Liver (tissue), 8 donors: ENCODE measurements at regions not wholly inside any gene's neighbourhood (a gene's known extent, or its start where the extent isn't known, plus 50 kb on each side); places are given as distances from the start of the nearest gene placed in this dataset.

Experiments used
- DNase-seq: peaks from one replicate; pipeline ENCODE4 v3.0.0-alpha.2; 2017; ENCODE audit warnings: low spot score
- H3K27ac ChIP-seq, 2 donors: one replicate each; pipeline ENCODE4 v1.7.0; 2013; ENCODE audit warnings: inconsistent platforms in 2 of 2, low read length in 2 of 2, control low read depth in 1 of 2, low read depth in 1 of 2, mild to moderate bottlenecking in 1 of 2
- H3K27me3 ChIP-seq, 4 donors: one replicate each; pipeline versions ENCODE4 v1.6.1 to v1.7.0; 2013; ENCODE audit warnings: low read length in 3 of 4, inconsistent platforms in 1 of 4, mild to moderate bottlenecking in 1 of 4, moderate library complexity in 1 of 4; ENCODE audit not compliant: control insufficient read depth in 4 of 4, insufficient read depth in 4 of 4
- H3K36me3 ChIP-seq, 4 donors: one replicate each; pipeline versions ENCODE4 v1.6.1 to v1.7.0; 2013; ENCODE audit warnings: low read length in 3 of 4, mild to moderate bottlenecking in 3 of 4, low read depth in 1 of 4, moderate library complexity in 1 of 4; ENCODE audit not compliant: control insufficient read depth in 4 of 4, insufficient read depth in 3 of 4
- H3K4me1 ChIP-seq, 4 donors: one replicate each; pipeline versions ENCODE4 v1.6.1 to v1.7.0; 2013; ENCODE audit warnings: low read length in 3 of 4, mild to moderate bottlenecking in 3 of 4, moderate library complexity in 1 of 4; ENCODE audit not compliant: control insufficient read depth in 4 of 4, insufficient read depth in 4 of 4
- H3K4me3 ChIP-seq, 3 donors: one replicate each; pipeline versions ENCODE4 v1.6.1 to v1.7.0; 2013; ENCODE audit warnings: low read length in 3 of 3, control low read depth in 1 of 3, low read depth in 1 of 3, mild to moderate bottlenecking in 1 of 3
- H3K9ac ChIP-seq, 2 donors: one replicate each; pipeline ENCODE4 v1.7.0; 2013; ENCODE audit warnings: low read length in 2 of 2, mild to moderate bottlenecking in 2 of 2, moderate library complexity in 2 of 2, control low read depth in 1 of 2, low read depth in 1 of 2
- H3K9me3 ChIP-seq, 4 donors: one replicate each; pipeline versions ENCODE4 v1.6.1 to v1.7.0; 2013; ENCODE audit warnings: low read length in 3 of 4; ENCODE audit not compliant: control insufficient read depth in 4 of 4
- EGR1 ChIP-seq, 2 donors: IDR thresholded peaks; 2 replicates each; pipeline ENCODE4 v1.6.1; 2016 to 2018; ENCODE audit warnings: antibody characterized with exemption in 2 of 2, low read depth in 2 of 2
- FOXA1 ChIP-seq: IDR thresholded peaks from 2 replicates; pipeline ENCODE4 v1.6.1; 2016; ENCODE audit warnings: antibody characterized with exemption
- FOXA2 ChIP-seq: IDR thresholded peaks from 2 replicates; pipeline ENCODE4 v1.6.1; 2016; ENCODE audit warnings: antibody characterized with exemption
- GABPA ChIP-seq, 2 donors: IDR thresholded peaks in 1 of 2; conservative IDR thresholded peaks in 1 of 2; 2 replicates each; pipeline ENCODE4 v1.6.1; 2016; ENCODE audit warnings: antibody characterized with exemption in 2 of 2, mild to moderate bottlenecking in 1 of 2, moderate library complexity in 1 of 2
- HNF4A ChIP-seq, 2 donors: conservative IDR thresholded peaks; 2 replicates each; pipeline ENCODE4 v1.6.1; 2016; ENCODE audit warnings: antibody characterized with exemption in 2 of 2, mild to moderate bottlenecking in 2 of 2
- HNF4G ChIP-seq: IDR thresholded peaks from 2 replicates; pipeline ENCODE4 v1.6.1; 2016; ENCODE audit warnings: antibody characterized with exemption
- JUND ChIP-seq, 2 donors: IDR thresholded peaks; 2 replicates each; pipeline ENCODE4 v1.6.1; 2016; ENCODE audit warnings: antibody characterized with exemption in 2 of 2
- NR2F2 ChIP-seq: IDR thresholded peaks from 2 replicates; pipeline ENCODE4 v1.6.1; 2016; ENCODE audit warnings: antibody characterized with exemption
- RXRA ChIP-seq, 2 donors: IDR thresholded peaks; 2 replicates each; pipeline ENCODE4 v1.6.1; 2017 to 2018; ENCODE audit warnings: antibody characterized with exemption in 2 of 2, mild to moderate bottlenecking in 1 of 2
- SP1 ChIP-seq: IDR thresholded peaks from 2 replicates; pipeline ENCODE4 v1.6.1; 2018; ENCODE audit warnings: antibody characterized with exemption, mild to moderate bottlenecking
- TAF1 ChIP-seq: conservative IDR thresholded peaks from 2 replicates; pipeline ENCODE4 v1.6.1; 2016; ENCODE audit warnings: antibody characterized with exemption, mild to moderate bottlenecking
- YY1 ChIP-seq: IDR thresholded peaks from 2 replicates; pipeline ENCODE4 v1.6.1; 2016; ENCODE audit warnings: antibody characterized with exemption, mild to moderate bottlenecking
- WGBS: extraction: QIAGEN DNeasy Blood & Tissue Kit; methylation state at CpG from one replicate; pipeline ENCODE4 v1.1.7; 2013; 5-methylcytosine and 5-hydroxymethylcytosine counted together
- TF ChIP-seq, protein P1 (sequence below): IDR thresholded peaks from 2 replicates; pipeline ENCODE4 v1.6.1; 2016; ENCODE audit warnings: antibody characterized with exemption
- TF ChIP-seq, protein P2 (sequence below): IDR thresholded peaks from 2 replicates; pipeline ENCODE4 v1.6.1; 2016; ENCODE audit warnings: antibody characterized with exemption
- TF ChIP-seq, protein P3 (sequence below): fragments of 150-350 bp; IDR thresholded peaks from 2 replicates; pipeline ENCODE4 v1.5.1; 2017; ENCODE audit warnings: improper control_type of control experiment, low read depth, low read length; ENCODE audit not compliant: missing input control
- TF ChIP-seq, protein P4 (sequence below): IDR thresholded peaks from 2 replicates; pipeline ENCODE4 v1.6.1; 2016; ENCODE audit warnings: antibody characterized with exemption, mild to moderate bottlenecking
- TF ChIP-seq, protein P5 (sequence below): IDR thresholded peaks from 2 replicates; pipeline ENCODE4 v1.6.1; 2016; ENCODE audit warnings: antibody characterized with exemption
- donor health status: healthy.
- donor health status: healthy.
- donor health status: healthy.
- donor health status: healthy.
- donor health status: healthy.

GRCh38 chr13:105641121-105641520 is 894.3 kb downstream of the EFNB2 start:
- H3K9ac ChIP-seq, result no peak overlapping the region
- TF ChIP-seq, protein P1, sequence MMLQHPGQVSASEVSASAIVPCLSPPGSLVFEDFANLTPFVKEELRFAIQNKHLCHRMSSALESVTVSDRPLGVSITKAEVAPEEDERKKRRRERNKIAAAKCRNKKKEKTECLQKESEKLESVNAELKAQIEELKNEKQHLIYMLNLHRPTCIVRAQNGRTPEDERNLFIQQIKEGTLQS, result no peak
- TF ChIP-seq, protein P2, sequence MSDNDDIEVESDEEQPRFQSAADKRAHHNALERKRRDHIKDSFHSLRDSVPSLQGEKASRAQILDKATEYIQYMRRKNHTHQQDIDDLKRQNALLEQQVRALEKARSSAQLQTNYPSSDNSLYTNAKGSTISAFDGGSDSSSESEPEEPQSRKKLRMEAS, result no peak
- no peak for TF ChIP-seq RXRA (IDR thresholded peaks at IDR 0.05)
- TF ChIP-seq, protein P3, sequence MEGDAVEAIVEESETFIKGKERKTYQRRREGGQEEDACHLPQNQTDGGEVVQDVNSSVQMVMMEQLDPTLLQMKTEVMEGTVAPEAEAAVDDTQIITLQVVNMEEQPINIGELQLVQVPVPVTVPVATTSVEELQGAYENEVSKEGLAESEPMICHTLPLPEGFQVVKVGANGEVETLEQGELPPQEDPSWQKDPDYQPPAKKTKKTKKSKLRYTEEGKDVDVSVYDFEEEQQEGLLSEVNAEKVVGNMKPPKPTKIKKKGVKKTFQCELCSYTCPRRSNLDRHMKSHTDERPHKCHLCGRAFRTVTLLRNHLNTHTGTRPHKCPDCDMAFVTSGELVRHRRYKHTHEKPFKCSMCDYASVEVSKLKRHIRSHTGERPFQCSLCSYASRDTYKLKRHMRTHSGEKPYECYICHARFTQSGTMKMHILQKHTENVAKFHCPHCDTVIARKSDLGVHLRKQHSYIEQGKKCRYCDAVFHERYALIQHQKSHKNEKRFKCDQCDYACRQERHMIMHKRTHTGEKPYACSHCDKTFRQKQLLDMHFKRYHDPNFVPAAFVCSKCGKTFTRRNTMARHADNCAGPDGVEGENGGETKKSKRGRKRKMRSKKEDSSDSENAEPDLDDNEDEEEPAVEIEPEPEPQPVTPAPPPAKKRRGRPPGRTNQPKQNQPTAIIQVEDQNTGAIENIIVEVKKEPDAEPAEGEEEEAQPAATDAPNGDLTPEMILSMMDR, result no peak
- no peak for TF ChIP-seq NR2F2
- TF ChIP-seq, protein P4, sequence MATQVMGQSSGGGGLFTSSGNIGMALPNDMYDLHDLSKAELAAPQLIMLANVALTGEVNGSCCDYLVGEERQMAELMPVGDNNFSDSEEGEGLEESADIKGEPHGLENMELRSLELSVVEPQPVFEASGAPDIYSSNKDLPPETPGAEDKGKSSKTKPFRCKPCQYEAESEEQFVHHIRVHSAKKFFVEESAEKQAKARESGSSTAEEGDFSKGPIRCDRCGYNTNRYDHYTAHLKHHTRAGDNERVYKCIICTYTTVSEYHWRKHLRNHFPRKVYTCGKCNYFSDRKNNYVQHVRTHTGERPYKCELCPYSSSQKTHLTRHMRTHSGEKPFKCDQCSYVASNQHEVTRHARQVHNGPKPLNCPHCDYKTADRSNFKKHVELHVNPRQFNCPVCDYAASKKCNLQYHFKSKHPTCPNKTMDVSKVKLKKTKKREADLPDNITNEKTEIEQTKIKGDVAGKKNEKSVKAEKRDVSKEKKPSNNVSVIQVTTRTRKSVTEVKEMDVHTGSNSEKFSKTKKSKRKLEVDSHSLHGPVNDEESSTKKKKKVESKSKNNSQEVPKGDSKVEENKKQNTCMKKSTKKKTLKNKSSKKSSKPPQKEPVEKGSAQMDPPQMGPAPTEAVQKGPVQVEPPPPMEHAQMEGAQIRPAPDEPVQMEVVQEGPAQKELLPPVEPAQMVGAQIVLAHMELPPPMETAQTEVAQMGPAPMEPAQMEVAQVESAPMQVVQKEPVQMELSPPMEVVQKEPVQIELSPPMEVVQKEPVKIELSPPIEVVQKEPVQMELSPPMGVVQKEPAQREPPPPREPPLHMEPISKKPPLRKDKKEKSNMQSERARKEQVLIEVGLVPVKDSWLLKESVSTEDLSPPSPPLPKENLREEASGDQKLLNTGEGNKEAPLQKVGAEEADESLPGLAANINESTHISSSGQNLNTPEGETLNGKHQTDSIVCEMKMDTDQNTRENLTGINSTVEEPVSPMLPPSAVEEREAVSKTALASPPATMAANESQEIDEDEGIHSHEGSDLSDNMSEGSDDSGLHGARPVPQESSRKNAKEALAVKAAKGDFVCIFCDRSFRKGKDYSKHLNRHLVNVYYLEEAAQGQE, result no peak
- TF ChIP-seq TAF1, result no peak
- TF ChIP-seq HNF4A (conservative IDR thresholded peaks at IDR 0.05), result no peak
- no peaks in the 10 kb centered on the region for H3K36me3 ChIP-seq
- no peaks in the 10 kb centered on the region for H3K4me1 ChIP-seq
- no peaks in the 10 kb centered on the region for H3K9me3 ChIP-seq
- H3K27me3 ChIP-seq, result no peaks in the 10 kb centered on the region
- DNase-seq, result no peak
- 72% methylated on average over 5 of the region's 5 CpGs for WGBS
- no peak overlapping the region for H3K27ac ChIP-seq
- no peak overlapping the region for H3K4me3 ChIP-seq

- H3K4me1 ChIP-seq, result no peaks in the 10 kb centered on the region
- H3K9ac ChIP-seq, result no peak overlapping the region
- H3K36me3 ChIP-seq, result no peaks in the 10 kb centered on the region
- peaks cover 0 to 2% (median 0%) of the 10 kb centered on the region in 4 donors for H3K27me3 ChIP-seq
- no peaks in the 10 kb centered on the region for H3K9me3 ChIP-seq
- no peak overlapping the region for H3K27ac ChIP-seq
- WGBS, result 78% methylated on average over 3 of the region's 3 CpGs
- H3K4me3 ChIP-seq, result no peak overlapping the region
- TF ChIP-seq HNF4A (conservative IDR thresholded peaks at IDR 0.05), result no peak
- TF ChIP-seq, protein P1, result no peak
- no peak for TF ChIP-seq HNF4G
- TF ChIP-seq, protein P5, sequence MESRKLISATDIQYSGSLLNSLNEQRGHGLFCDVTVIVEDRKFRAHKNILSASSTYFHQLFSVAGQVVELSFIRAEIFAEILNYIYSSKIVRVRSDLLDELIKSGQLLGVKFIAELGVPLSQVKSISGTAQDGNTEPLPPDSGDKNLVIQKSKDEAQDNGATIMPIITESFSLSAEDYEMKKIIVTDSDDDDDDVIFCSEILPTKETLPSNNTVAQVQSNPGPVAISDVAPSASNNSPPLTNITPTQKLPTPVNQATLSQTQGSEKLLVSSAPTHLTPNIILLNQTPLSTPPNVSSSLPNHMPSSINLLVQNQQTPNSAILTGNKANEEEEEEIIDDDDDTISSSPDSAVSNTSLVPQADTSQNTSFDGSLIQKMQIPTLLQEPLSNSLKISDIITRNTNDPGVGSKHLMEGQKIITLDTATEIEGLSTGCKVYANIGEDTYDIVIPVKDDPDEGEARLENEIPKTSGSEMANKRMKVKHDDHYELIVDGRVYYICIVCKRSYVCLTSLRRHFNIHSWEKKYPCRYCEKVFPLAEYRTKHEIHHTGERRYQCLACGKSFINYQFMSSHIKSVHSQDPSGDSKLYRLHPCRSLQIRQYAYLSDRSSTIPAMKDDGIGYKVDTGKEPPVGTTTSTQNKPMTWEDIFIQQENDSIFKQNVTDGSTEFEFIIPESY, result no peak
- TF ChIP-seq EGR1 (IDR thresholded peaks at IDR 0.05; ENCODE audit: low read depth in 2 of 2), result no peak
- no peak for TF ChIP-seq SP1
- no peak for TF ChIP-seq TAF1
- TF ChIP-seq NR2F2, result no peak
- no peak for TF ChIP-seq GABPA (IDR thresholded peaks at IDR 0.05 in 1 of 2, conservative IDR thresholded peaks at IDR 0.05 in 1 of 2)
- TF ChIP-seq RXRA (IDR thresholded peaks at IDR 0.05), result no peak
- TF ChIP-seq JUND (IDR thresholded peaks at IDR 0.05), result no peak
- TF ChIP-seq, protein P2, result no peak
- no peak for TF ChIP-seq FOXA1
- TF ChIP-seq FOXA2, result no peak
- TF ChIP-seq, protein P3, result no peak
- TF ChIP-seq YY1, result no peak
- no peak for DNase-seq
Observed at GRCh38 chr13:105638426-105638825, 897.0 kb downstream of the EFNB2 start.
